ELF-1 (cell line): ENCODE measurements at regions not wholly inside any gene's neighbourhood (a gene's known extent, or its start where the extent isn't known, plus 50 kb on each side); places are given as distances from the start of the nearest gene placed in this dataset.

Experiments used
- DNase-seq: peaks from one replicate; pipeline ENCODE4 v3.0.0-alpha.2; 2016; ENCODE audit warnings: low read depth, low spot score

GRCh38 chr5:38029397-38030065 lies 189.7 kb upstream of the GDNF start:
- peak; percentile 17 for DNase-seq

- no peak for DNase-seq
Observed at GRCh38 chr5:38023799-38024198, 184.0 kb upstream of the GDNF start.

DNA sequence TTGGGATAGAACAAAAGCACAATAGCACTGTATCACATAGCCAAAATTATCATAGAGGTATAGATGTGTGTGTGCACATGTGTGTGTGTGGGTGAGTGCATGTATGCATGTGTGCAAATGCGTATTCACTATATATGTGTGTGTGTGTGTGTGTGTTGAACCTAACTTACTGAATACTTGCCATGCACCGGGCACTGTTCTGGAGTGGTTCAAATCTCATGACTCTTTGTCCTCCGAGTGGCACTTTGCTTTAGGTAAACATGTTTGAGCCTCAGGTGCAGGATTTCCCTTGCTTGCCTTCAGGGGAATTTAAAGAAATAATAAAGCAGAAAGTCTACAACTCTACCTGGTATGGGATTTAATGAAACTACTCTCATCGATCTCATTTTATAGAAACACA lies 183.5 kb upstream of the GDNF start:
- DNase-seq = no peak

- DNase-seq = no peak
Observed at GRCh38 chr5:38022631-38023030, 182.8 kb upstream of the GDNF start.

GRCh38 chr5:38018016-38018415 lies 178.2 kb upstream of the GDNF start:
- no peak for DNase-seq

DNA sequence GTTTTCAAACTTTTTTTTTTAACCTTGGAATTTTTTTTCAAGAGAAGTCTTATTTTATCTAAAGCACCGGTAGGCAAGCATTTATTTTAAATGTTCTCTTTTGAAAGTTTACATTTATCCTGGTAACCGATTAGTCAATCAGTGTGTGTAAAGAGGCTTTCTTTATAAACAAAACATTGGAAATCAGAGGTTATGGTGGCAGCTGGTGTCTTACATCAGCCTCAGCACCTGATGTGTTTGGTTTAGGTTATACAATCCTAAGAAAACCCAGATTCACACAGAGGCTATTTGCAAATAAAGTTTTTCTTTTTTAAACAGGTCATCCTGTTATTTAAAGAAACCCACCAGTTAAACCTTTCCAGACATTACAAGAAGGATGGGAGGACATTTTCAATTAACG lies 173.3 kb upstream of the GDNF start:
- DNase-seq = no peak

GRCh38 chr5:38011668-38012188 lies 171.9 kb upstream of the GDNF start:
- DNase-seq = peak; percentile 9

GRCh38 chr5:38009749-38010358 lies 170.0 kb upstream of the GDNF start:
- DNase-seq = no peak

DNA sequence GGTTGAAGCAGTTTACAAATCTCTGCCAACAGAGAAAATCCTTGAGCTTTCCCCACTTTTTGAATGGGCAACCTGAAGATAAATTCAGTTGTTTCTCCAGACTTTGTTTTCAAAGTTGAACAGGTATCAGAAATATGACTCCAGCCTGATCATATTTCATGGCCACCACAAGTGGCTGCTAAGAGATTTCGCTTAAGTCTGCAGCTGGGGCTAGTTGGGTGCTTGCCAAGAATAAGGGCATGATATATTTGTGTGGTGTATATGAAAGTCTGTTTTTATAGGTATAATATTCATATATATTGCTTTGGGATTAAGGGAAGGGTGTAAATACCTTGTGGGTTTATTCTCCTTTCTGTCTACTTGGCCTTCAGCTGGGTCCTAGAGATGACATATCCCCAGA lies 168.4 kb upstream of the GDNF start:
- no peak for DNase-seq

DNA sequence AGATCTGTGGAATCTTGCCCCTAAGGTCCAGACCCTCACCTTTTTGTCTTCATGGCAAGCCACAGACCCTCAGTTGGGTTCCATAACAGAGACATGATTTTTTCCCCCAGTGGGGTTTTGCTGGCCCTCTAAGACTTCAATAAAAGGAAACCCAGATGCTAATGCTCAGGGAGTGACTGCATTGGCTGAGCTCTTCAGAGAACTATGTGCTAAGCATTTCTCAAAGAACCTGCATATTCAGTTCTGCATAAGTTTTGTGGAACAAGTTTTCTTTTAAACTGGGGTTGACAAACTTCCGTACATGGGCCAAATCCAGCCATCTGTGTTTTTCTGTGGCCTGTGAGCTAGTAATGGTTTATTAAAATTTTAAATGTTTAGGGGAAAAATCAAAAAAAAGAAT lies 159.8 kb upstream of the GDNF start:
- no peak for DNase-seq

DNA sequence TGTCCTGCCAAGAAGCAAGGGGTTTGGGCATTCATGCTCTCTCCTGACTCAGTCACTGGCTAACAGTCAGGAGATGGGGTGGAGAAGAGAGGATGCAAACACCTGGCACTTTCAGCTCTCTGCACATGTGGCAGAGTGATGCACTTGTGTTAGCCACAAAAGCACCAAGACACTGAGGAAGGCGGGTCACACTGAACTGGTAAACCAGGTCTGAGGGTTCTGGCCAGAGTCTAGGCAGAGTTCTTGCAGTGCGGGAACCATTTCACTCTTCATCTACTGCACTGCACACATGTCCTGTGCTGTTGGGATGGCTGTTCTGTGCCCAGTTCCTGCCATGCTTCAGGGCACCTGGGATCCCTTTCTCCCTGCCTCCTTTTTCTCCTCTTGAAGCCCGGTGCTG lies 157.1 kb upstream of the GDNF start:
- no peak for DNase-seq

- DNase-seq = no peak
Observed at GRCh38 chr5:37994729-37995128, 154.9 kb upstream of the GDNF start.

DNA sequence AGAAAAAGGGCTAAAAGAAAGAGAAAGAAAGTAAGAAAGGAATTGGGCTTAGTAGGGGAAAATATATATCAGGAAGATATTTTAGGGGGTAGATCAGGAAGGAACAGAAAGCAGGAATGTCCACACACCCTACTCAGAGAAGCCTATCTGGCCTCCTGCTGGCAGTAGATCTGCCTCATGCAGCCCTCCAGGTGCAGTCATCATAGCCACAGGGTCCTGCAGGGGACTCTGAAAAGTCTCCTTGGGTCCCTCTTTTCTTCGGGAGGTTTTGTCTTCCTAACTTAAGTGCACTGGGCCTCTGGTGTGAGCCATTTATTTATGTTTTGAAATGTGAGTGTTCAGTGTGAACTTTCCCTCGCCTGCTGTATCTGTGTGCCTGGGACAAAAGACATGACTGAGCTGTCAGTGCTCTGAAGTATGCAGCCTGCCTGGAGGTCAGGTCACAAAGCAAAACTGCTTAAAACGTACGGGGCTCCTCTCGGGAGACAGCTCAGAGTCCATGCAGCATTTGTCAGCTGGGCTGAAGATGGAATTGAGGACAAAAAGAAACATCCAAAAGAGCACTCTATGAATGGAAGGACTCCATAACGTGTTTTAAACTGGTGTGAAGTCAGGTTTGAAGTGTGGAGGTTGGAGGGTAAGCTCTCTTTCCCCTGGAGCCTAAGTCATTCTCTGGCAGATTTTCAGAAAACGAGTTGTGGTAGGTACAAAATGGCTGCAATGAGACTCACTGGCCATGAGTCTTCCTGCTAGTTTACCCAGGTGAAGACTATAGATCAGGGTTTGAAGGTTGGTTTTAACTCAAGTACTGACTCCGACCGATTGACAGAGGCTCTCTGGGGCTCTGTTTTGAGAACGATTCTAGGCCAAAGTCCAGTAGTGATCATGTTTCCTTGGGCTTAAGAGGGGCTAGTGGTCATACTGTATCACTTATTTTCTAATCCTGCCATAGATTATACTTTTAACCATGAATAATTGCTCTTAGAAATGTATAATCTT lies 151.8 kb upstream of the GDNF start:
- DNase-seq = peak; percentile 33

DNA sequence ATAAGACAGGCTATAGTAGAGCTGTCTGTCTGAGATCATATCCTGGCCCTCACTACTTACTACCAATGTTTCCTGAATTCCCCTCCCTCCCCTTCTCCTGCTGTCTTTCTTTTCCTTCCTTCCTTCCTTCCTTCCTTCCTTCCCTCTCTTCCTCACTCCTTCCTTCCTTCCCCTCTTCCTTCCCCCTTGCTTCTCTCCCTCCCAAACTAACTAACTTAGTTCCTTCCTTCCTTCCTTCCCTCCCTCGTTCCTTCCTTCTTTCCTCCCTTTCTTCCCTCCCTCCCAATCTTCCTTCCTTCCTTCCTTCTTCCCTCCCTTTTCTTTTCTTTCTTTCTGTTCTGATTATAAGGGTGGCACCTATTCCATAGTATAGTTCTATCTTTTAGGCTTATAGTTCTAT lies 150.0 kb upstream of the GDNF start:
- DNase-seq = no peak

- DNase-seq = no peak
Observed at GRCh38 chr5:37988454-37989046, 148.7 kb upstream of the GDNF start.

DNA sequence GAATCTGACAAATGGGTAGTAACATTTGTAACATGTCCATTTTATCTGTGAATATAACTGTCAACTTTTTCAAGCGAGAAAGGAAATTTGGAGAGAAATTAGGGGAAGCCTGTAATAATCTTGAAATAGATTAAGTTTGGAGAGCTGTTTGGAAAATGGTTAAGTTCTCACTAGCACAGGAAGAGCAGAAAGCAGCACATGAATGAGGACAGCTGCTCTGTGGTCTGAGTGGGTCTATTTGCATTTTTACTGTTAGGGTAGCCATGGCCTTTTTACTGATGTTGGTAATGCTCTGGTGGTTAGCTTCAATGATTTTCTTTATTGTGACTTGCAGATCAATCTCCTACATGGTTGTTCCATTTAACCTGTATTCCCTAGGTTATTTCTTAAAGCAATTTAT lies 144.5 kb upstream of the GDNF start:
- no peak for DNase-seq

DNA sequence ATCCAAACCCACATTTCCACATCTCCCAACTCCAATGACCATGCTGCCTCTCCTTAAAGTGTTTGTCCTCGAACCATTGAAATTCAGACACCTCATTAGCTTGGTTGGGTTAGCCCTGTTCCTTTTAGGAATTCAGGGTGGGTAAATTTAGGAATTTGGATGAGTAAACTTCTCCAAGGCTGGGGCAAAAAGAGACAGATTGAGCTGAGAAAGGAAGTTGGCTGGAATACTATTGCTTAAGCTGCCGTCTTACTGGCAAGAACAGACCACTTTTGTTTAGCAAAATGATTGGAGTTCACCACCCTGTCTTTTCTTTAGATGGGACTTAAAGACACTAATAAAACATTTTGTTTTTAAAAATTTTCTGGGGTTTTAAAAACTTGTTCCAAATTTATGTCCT lies 143.6 kb upstream of the GDNF start:
- no peak for DNase-seq

GRCh38 chr5:37979559-37979958 lies 139.7 kb upstream of the GDNF start:
- no peak for DNase-seq

GRCh38 chr5:37975531-37975930 lies 135.7 kb upstream of the GDNF start:
- DNase-seq = no peak

GRCh38 chr5:37971483-37972024 lies 131.7 kb upstream of the GDNF start:
- DNase-seq = no peak

DNA sequence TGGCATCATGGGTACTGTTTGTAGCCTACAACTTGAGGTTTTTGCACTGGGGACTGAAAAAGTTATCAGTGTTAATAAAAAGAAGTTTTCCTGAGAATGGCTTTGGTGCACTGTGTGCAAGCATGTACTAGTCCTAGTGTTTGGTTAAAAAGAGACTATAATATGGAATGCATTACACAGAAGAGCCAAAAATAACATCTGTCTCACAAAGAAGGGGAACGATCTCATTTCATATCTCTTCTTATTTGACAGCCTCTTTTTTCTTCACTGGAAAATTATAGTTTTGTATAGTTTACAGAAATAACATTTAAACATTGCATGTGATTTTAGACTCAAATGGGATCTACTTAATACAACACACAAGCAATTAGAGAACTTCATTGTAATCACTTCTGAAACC lies 127.0 kb upstream of the GDNF start:
- no peak for DNase-seq

- no peak for DNase-seq
Observed at GRCh38 chr5:37966291-37966690, 126.5 kb upstream of the GDNF start.
